ENCODE measurements at regions not wholly inside any gene's neighbourhood (a gene's known extent, or its start where the extent isn't known, plus 50 kb on each side); places are given as distances from the start of the nearest gene placed in this dataset.

GRCh38 chr2:40534528-40534927 lies 82.6 kb upstream of the SLC8A1 start:
- Histone ChIP-seq H3K4me2 (replicated peaks; ENCODE audit: extremely low read depth, low read length, poor library complexity, severe bottlenecking) (no peak overlapping the region), H3K27me3 (ENCODE audit: control insufficient read depth in 2 of 2, insufficient read depth in 2 of 2, low read length in 2 of 2) (no peaks in the 10 kb centered on the region), H3K27ac (ENCODE audit: low read depth in 1 of 2, low read length in 2 of 2) (no peak overlapping the region), H3K4me1 (ENCODE audit: control insufficient read depth in 1 of 2, insufficient read depth in 2 of 2, low read length in 2 of 2) (no peaks in the 10 kb centered on the region), H3K36me3 (replicated peaks in 1 of 2; ENCODE audit: control insufficient read depth in 1 of 2, insufficient read depth in 2 of 2, low read length in 2 of 2) (no peaks in the 10 kb centered on the region), H3K9ac (ENCODE audit: insufficient read depth, low read length, poor library complexity, severe bottlenecking) (no peak overlapping the region), H3K4me3 (replicated peaks in 1 of 3; ENCODE audit: low read depth in 2 of 3, low read length in 3 of 3) (no peak overlapping the region), H2AFZ (ENCODE audit: insufficient read depth, low read depth, low read length, poor library complexity, severe bottlenecking) (no peak overlapping the region), H4K20me1 (ENCODE audit: insufficient read depth, low read length) (no peaks in the 10 kb centered on the region), H3K79me2 (ENCODE audit: insufficient read depth, low read length) (no peaks in the 10 kb centered on the region), H3K9me3 (replicated peaks in 1 of 2; ENCODE audit: control insufficient read depth in 1 of 2, insufficient read depth in 1 of 2, low read length in 2 of 2) (no peaks in the 10 kb centered on the region)
- peaks cover 4 to 20% of the 10 kb centered on the region in 2 donors for H3K36me3 Mint-ChIP-seq
- H3K27ac Mint-ChIP-seq: no peak overlapping the region
- no peak overlapping the region for H3K4me3 Mint-ChIP-seq
- peaks cover 5% of the 10 kb centered on the region for H3K4me1 Mint-ChIP-seq
- H3K27me3 Mint-ChIP-seq (ENCODE audit: low read depth in 3 of 3): no peaks in the 10 kb centered on the region
- TF ChIP-seq, protein P1, sequence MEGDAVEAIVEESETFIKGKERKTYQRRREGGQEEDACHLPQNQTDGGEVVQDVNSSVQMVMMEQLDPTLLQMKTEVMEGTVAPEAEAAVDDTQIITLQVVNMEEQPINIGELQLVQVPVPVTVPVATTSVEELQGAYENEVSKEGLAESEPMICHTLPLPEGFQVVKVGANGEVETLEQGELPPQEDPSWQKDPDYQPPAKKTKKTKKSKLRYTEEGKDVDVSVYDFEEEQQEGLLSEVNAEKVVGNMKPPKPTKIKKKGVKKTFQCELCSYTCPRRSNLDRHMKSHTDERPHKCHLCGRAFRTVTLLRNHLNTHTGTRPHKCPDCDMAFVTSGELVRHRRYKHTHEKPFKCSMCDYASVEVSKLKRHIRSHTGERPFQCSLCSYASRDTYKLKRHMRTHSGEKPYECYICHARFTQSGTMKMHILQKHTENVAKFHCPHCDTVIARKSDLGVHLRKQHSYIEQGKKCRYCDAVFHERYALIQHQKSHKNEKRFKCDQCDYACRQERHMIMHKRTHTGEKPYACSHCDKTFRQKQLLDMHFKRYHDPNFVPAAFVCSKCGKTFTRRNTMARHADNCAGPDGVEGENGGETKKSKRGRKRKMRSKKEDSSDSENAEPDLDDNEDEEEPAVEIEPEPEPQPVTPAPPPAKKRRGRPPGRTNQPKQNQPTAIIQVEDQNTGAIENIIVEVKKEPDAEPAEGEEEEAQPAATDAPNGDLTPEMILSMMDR (IDR thresholded peaks at IDR 0.05): no peak
- no peak for DNase-seq
- intact Hi-C loops (cut with micrococcal nuclease): no loop called here
- WGBS (ENCODE audit: insufficient coverage): 0% methylated on average over 1 of the region's 3 CpGs
- peaks cover 0 to under 1% (median 0%) of the 10 kb centered on the region in 7 donors for H3K9me3 Mint-ChIP-seq

- Histone ChIP-seq H3K36me3 (replicated peaks in 1 of 2; ENCODE audit: control insufficient read depth in 1 of 2, insufficient read depth in 2 of 2, low read length in 2 of 2) (no peaks in the 10 kb centered on the region), H4K20me1 (ENCODE audit: insufficient read depth, low read length) (no peaks in the 10 kb centered on the region), H3K79me2 (ENCODE audit: insufficient read depth, low read length) (no peaks in the 10 kb centered on the region), H3K4me2 (replicated peaks; ENCODE audit: extremely low read depth, low read length, poor library complexity, severe bottlenecking) (no peak overlapping the region), H3K27ac (ENCODE audit: low read depth in 1 of 2, low read length in 2 of 2) (no peak overlapping the region), H3K9ac (ENCODE audit: insufficient read depth, low read length, poor library complexity, severe bottlenecking) (no peak overlapping the region), H3K4me3 (replicated peaks in 1 of 3; ENCODE audit: low read depth in 2 of 3, low read length in 3 of 3) (no peak overlapping the region), H2AFZ (ENCODE audit: insufficient read depth, low read depth, low read length, poor library complexity, severe bottlenecking) (no peak overlapping the region), H3K4me1 (ENCODE audit: control insufficient read depth in 1 of 2, insufficient read depth in 2 of 2, low read length in 2 of 2) (no peaks in the 10 kb centered on the region), H3K9me3 (replicated peaks in 1 of 2; ENCODE audit: control insufficient read depth in 1 of 2, insufficient read depth in 1 of 2, low read length in 2 of 2) (no peaks in the 10 kb centered on the region), H3K27me3 (ENCODE audit: control insufficient read depth in 2 of 2, insufficient read depth in 2 of 2, low read length in 2 of 2) (no peaks in the 10 kb centered on the region)
- no peak for DNase-seq
- Mint-ChIP-seq H3K36me3 (peaks cover 4 to 19% of the 10 kb centered on the region in 2 donors), H3K27me3 (ENCODE audit: low read depth in 3 of 3) (no peaks in the 10 kb centered on the region), H3K27ac (no peak overlapping the region), H3K4me1 (peaks cover 5% of the 10 kb centered on the region), H3K9me3 (no peaks in the 10 kb centered on the region), H3K4me3 (no peak overlapping the region)
- TF ChIP-seq, protein P1 (IDR thresholded peaks at IDR 0.05): no peak
- intact Hi-C loops (cut with micrococcal nuclease): no loop called here
- WGBS (ENCODE audit: insufficient coverage): no CpG with 5 or more reads among the region's 4 CpGs
Observed at GRCh38 chr2:40535972-40536371, 84.1 kb upstream of the SLC8A1 start.
